HepG2 (cell line): ENCODE measurements at regions not wholly inside any gene's neighbourhood (a gene's known extent, or its start where the extent isn't known, plus 50 kb on each side); places are given as distances from the start of the nearest gene placed in this dataset.

ENCODE experiments used
- MEIS2 ChIP-seq: sonication (generic); formaldehyde crosslinking; IDR thresholded peaks from 2 replicates; pipeline ENCODE4 v1.9.0; 2021; ENCODE audit warnings: mild to moderate bottlenecking, missing genetic modification reagents
- MTA1 ChIP-seq: sonication (generic); formaldehyde crosslinking; IDR thresholded peaks from 2 replicates; pipeline ENCODE4 v1.4.0; 2020; ENCODE audit warnings: missing genetic modification reagents, mild to moderate bottlenecking, borderline replicate concordance
- RAD21 ChIP-seq: fragments of 450-650 bp; formaldehyde crosslinking; IDR thresholded peaks from 2 replicates; pipeline ENCODE4 v1.5.0; 2020; ENCODE audit warnings: mild to moderate bottlenecking
- TCF7L2 ChIP-seq: IDR thresholded peaks from 2 replicates; pipeline ENCODE4 v1.6.1; 2011; ENCODE audit warnings: mild to moderate bottlenecking, low read depth, low read length, moderate library complexity
- ZNF549 ChIP-seq: sonication (generic); formaldehyde crosslinking; IDR thresholded peaks from 2 replicates; pipeline ENCODE4 v1.5.0; 2020; ENCODE audit warnings: missing genetic modification reagents
- TF ChIP-seq, protein P1 (sequence below): sonication (generic); formaldehyde crosslinking; IDR thresholded peaks from 2 replicates; pipeline ENCODE4 v1.4.0; 2020; ENCODE audit warnings: mild to moderate bottlenecking, missing genetic modification reagents

DNA sequence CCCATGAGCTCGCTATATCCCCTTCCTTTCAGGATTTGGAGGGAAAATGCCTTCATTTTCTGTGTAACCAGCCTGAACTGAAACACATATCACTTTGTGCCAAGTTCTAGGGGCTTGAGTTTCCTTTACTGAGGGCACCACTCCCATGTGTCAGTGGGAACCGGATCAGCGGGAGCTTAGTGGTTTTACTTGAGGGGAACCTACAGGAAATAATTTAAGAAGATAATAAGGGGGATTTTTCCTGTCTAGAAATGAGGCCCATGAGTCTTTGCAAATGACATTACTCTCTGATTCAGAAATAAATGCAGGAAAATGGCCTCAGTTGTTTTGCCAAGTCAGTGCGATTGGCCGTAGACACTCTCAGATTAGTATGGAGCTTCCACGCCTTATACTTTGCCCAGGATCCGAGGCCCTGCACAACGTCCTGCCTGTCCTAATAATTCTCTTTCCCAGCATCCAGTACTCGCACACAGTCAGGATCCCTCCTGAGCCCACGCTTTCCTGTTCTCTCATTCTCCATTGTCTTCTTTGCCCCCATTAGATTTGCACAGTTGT lies 86.4 kb upstream of the LYZL1 start:
- no peak for TF ChIP-seq RAD21 (CRISPR knock-in tag)
- TF ChIP-seq TCF7L2: no peak
- TF ChIP-seq, protein P1, sequence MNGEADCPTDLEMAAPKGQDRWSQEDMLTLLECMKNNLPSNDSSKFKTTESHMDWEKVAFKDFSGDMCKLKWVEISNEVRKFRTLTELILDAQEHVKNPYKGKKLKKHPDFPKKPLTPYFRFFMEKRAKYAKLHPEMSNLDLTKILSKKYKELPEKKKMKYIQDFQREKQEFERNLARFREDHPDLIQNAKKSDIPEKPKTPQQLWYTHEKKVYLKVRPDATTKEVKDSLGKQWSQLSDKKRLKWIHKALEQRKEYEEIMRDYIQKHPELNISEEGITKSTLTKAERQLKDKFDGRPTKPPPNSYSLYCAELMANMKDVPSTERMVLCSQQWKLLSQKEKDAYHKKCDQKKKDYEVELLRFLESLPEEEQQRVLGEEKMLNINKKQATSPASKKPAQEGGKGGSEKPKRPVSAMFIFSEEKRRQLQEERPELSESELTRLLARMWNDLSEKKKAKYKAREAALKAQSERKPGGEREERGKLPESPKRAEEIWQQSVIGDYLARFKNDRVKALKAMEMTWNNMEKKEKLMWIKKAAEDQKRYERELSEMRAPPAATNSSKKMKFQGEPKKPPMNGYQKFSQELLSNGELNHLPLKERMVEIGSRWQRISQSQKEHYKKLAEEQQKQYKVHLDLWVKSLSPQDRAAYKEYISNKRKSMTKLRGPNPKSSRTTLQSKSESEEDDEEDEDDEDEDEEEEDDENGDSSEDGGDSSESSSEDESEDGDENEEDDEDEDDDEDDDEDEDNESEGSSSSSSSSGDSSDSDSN (CRISPR knock-in tag): no peak
- TF ChIP-seq MEIS2 (CRISPR knock-in tag): no peak
- no peak for TF ChIP-seq MTA1 (CRISPR knock-in tag)
- no peak for TF ChIP-seq ZNF549
